Activated CD4-positive, alpha-beta T cell treated with anti-CD3 and anti-CD28 coated beads for 4 hours (primary cell): ENCODE measurements at regions not wholly inside any gene's neighbourhood (a gene's known extent, or its start where the extent isn't known, plus 50 kb on each side); places are given as distances from the start of the nearest gene placed in this dataset.

ENCODE experiments used
- DNase-seq, 2 donors: peaks; one replicate each; pipeline ENCODE4 v3.0.0-alpha.2; 2020

- DNase-seq = no peak
Observed at GRCh38 chr20:57794600-57795341, 85.0 kb upstream of the PMEPA1 start.

GRCh38 chr20:57794036-57794435, 84.2 kb upstream of the PMEPA1 start:
- no peak for DNase-seq

- no peak for DNase-seq
Observed at GRCh38 chr20:57793421-57793820, 83.6 kb upstream of the PMEPA1 start.

GRCh38 chr20:57792386-57793080, 82.7 kb upstream of the PMEPA1 start:
- no peak for DNase-seq

- DNase-seq = no peak
Observed at GRCh38 chr20:57791966-57792365, 82.2 kb upstream of the PMEPA1 start.

GRCh38 chr20:57791178-57791962, 81.6 kb upstream of the PMEPA1 start:
- DNase-seq = no peak

GRCh38 chr20:57790176-57790575, 80.4 kb upstream of the PMEPA1 start:
- no peak for DNase-seq

GRCh38 chr20:57788936-57789613, 79.3 kb upstream of the PMEPA1 start:
- no peak for DNase-seq

GRCh38 chr20:57787990-57788781, 78.4 kb upstream of the PMEPA1 start:
- DNase-seq = no peak

GRCh38 chr20:57787151-57787989, 77.6 kb upstream of the PMEPA1 start:
- no peak for DNase-seq

GRCh38 chr20:57786304-57786932, 76.6 kb upstream of the PMEPA1 start:
- no peak for DNase-seq

- no peak for DNase-seq
Observed at GRCh38 chr20:57785720-57786119, 75.9 kb upstream of the PMEPA1 start.

- DNase-seq = no peak
Observed at GRCh38 chr20:57785061-57785460, 75.2 kb upstream of the PMEPA1 start.

- DNase-seq = no peak
Observed at GRCh38 chr20:57783956-57784837, 74.4 kb upstream of the PMEPA1 start.

GRCh38 chr20:57783196-57783595, 73.4 kb upstream of the PMEPA1 start:
- no peak for DNase-seq

- no peak for DNase-seq
Observed at GRCh38 chr20:57782631-57783041, 72.8 kb upstream of the PMEPA1 start.

- DNase-seq = no peak
Observed at GRCh38 chr20:57781901-57782300, 72.1 kb upstream of the PMEPA1 start.

GRCh38 chr20:57780906-57781305, 71.1 kb upstream of the PMEPA1 start:
- no peak for DNase-seq

GRCh38 chr20:57780398-57780797, 70.6 kb upstream of the PMEPA1 start:
- DNase-seq = no peak
